ENCODE measurements at regions not wholly inside any gene's neighbourhood (a gene's known extent, or its start where the extent isn't known, plus 50 kb on each side); places are given as distances from the start of the nearest gene placed in this dataset.

- FAIRE-seq: no peak
- DNase-seq (ENCODE audit: low read depth in 1 of 2, low spot score in 1 of 2): no peak
- 28% methylated on average over 3 of the region's 7 CpGs for WGBS (ENCODE audit: missing lambda C conversion rate)
- Histone ChIP-seq H3K9me3 (no peaks in the 10 kb centered on the region), H3K27ac (no peak overlapping the region), H3K4me1 (no peaks in the 10 kb centered on the region), H3K4me2 (no peak overlapping the region), H3K4me3 (no peak overlapping the region)
- POLR2A ChIA-PET: no interaction called here
- TF ChIP-seq RCOR1 (IDR thresholded peaks at IDR 0.05; ENCODE audit: low read depth, low read length): no peak
- no peak for TF ChIP-seq ZNF302 (CRISPR knock-in tag; IDR thresholded peaks at IDR 0.05)
- TF ChIP-seq RFX5 (IDR thresholded peaks at IDR 0.05): no peak
- TF ChIP-seq RARB (CRISPR knock-in tag; IDR thresholded peaks at IDR 0.05): no peak
- TF ChIP-seq ELK1 (IDR thresholded peaks at IDR 0.05; ENCODE audit: low read depth, low read length): no peak
- no peak for TF ChIP-seq FOSB (CRISPR knock-in tag; IDR thresholded peaks at IDR 0.05)
- TF ChIP-seq, protein P1, sequence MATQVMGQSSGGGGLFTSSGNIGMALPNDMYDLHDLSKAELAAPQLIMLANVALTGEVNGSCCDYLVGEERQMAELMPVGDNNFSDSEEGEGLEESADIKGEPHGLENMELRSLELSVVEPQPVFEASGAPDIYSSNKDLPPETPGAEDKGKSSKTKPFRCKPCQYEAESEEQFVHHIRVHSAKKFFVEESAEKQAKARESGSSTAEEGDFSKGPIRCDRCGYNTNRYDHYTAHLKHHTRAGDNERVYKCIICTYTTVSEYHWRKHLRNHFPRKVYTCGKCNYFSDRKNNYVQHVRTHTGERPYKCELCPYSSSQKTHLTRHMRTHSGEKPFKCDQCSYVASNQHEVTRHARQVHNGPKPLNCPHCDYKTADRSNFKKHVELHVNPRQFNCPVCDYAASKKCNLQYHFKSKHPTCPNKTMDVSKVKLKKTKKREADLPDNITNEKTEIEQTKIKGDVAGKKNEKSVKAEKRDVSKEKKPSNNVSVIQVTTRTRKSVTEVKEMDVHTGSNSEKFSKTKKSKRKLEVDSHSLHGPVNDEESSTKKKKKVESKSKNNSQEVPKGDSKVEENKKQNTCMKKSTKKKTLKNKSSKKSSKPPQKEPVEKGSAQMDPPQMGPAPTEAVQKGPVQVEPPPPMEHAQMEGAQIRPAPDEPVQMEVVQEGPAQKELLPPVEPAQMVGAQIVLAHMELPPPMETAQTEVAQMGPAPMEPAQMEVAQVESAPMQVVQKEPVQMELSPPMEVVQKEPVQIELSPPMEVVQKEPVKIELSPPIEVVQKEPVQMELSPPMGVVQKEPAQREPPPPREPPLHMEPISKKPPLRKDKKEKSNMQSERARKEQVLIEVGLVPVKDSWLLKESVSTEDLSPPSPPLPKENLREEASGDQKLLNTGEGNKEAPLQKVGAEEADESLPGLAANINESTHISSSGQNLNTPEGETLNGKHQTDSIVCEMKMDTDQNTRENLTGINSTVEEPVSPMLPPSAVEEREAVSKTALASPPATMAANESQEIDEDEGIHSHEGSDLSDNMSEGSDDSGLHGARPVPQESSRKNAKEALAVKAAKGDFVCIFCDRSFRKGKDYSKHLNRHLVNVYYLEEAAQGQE (IDR thresholded peaks at IDR 0.05): no peak
- TF ChIP-seq CTCF (IDR thresholded peaks at IDR 0.05): no peak
- TF ChIP-seq E2F6 (IDR thresholded peaks at IDR 0.05; ENCODE audit: borderline replicate concordance, low read depth): no peak
- TF ChIP-seq JUN (IDR thresholded peaks at IDR 0.05): no peak
- no peak for TF ChIP-seq FOXS1 (CRISPR knock-in tag; IDR thresholded peaks at IDR 0.05)
- no peak for TF ChIP-seq BHLHE40 (IDR thresholded peaks at IDR 0.05; ENCODE audit: low read depth, low read length)
- TF ChIP-seq POLR2AphosphoS2 (conservative IDR thresholded peaks at IDR 0.05; ENCODE audit: low read length): no peak
- no peak for TF ChIP-seq HOXB5 (CRISPR knock-in tag; IDR thresholded peaks at IDR 0.05)
- CTCF ChIA-PET: no interaction called here
- ATAC-seq: no peak
These were observed 284.3 kb downstream of the TCERG1L start for GRCh38 chr10:131027256-131027655.

DNA sequence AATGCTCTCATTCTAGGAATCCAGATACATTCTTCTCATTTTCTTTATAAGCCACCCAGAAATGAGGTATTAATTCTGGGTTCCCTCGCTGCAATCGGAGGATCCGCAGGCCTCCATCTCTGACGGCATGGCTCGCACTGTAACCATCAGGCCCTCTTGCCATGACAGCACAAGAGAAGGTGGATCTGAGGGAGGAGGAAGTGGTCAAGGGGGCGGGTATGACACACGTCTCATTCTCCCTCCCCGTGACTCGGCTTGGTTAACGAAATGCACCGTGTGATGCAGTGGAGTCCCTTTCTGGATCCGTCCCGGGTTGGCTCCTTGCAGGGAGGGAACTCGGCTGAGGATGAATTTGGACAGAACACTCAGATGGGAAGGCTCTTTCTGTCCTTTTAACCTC lies 280.2 kb downstream of the TCERG1L start:
- ChIA-PET POLR2A (no interaction called here), CTCF (no interaction called here)
- Histone ChIP-seq H3K4me1 (no peaks in the 10 kb centered on the region), H3K27ac (no peak overlapping the region), H3K4me2 (no peak overlapping the region), H3K9me3 (no peaks in the 10 kb centered on the region), H3K4me3 (no peak overlapping the region)
- no peak for ATAC-seq
- TF ChIP-seq HEYL (CRISPR knock-in tag; IDR thresholded peaks at IDR 0.05): no peak
- TF ChIP-seq USF2 (IDR thresholded peaks at IDR 0.05): no peak
- no peak for FAIRE-seq
- DNase-seq (ENCODE audit: low read depth in 1 of 2, low spot score in 1 of 2): no peak
- 23% methylated on average over 14 of the region's 14 CpGs for WGBS (ENCODE audit: missing lambda C conversion rate)

Measured in A549 (cell line).